Sciatic nerve (tissue), 2 donors: ENCODE measurements at regions not wholly inside any gene's neighbourhood (a gene's known extent, or its start where the extent isn't known, plus 50 kb on each side); places are given as distances from the start of the nearest gene placed in this dataset.
A peak's percentile ranks its signal among the peaks of the same experiment; 100 is the strongest.

Experiments used
- ATAC-seq: fragments of 200-7000 bp; cut with Tn5 transposase; one replicate; pipeline ENCODE4 v1.9.1; 2020; ENCODE audit warnings: mild to moderate bottlenecking, moderate library complexity
- DNase-seq: peaks from one replicate; pipeline ENCODE4 v3.0.0-alpha.2; 2020; ENCODE audit warnings: low spot score
- intact Hi-C: fragments of 100-400 bp; cut with DNase I; formaldehyde crosslinking; loops from one replicate; pipeline ENCODE4 v1.14.2; 2022
- donor health status: DM: no; HTN: no; CAD: no.
- donor health status: DM: no; HTN: no; CAD: no.

DNA sequence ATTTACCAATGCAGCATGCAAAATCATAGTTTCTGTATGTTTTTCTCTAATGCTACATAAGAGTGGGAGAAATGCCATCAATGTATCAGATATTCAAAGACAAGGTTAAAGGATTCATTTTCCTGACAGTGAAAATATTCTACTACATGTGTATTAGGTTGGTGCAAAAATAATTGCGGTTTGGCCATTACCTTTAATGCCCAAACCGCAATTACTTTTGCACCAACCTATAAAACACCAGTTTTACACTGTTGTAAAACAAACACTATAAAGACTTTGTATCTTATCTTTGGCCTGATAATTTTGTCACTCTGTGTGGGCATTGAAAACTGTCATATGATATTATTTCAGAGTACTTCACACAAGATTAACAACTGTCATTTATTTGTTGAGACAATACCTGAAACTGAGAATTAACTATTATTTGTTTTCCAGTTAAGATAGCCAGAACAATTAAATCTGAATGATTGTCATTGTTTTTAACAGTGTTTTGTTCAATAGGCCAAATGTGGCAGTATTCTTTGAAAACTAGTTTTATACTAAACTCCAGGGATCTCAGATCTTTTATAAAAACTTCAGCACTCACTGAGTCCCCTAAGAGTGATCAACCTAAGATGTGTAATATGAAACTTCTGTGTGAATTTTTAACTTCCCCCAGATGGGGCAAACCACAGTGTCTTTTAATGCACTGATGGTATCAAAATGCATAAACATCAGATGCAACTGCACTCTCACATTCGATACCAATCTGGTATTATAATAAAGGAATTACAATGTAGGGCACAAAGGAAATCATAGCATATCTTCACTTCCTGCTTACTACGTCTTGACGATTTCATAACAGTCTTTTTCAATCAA lies 53.8 kb upstream of the FBN2 start:
- intact Hi-C loops, result no loop called here
- ATAC-seq (no peak), DNase-seq (no peak)

DNA sequence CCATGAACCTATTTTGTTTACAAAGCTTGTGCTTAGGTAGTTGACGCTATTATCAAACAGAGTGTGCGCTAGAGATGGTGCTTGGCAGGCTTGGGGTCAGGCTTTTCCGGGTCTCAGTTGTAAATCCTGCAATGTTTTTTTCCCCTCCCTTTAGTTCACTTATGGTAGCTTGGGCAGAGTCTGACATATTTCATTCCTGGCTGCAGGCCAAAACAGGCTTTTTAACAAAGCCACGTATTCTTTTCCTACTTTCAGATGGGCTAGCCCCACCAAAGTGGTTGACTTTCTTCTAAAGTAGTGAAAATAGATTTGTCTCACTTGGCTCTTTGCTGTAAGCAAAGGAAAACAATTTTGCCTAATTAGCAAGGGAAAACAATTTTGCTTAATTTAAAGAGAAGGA lies 58.0 kb upstream of the FBN2 start:
- ATAC-seq (no peak), DNase-seq (no peak)
- intact Hi-C loops, result no loop called here

DNA sequence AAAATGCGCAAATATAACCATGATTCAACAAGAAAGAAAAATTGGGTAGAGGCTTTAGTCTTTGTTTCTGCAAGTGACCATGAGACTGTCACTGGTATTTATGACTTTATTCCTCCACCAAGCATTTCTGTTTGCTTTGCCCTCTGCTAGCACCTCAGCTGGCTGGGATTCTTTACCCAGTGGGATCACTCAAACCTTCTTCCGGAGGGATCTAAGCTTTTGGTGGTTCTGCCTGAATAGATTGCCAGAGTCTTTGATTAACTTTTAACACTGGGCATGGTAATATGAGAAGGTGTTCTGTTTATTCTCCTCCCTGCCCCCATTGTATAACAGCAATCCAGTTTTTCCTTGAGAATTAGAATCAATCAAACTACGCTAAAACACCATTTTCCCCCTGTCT lies 59.1 kb upstream of the FBN2 start:
- DNase-seq (no peak), ATAC-seq (no peak)
- intact Hi-C loops, result no loop called here

DNA sequence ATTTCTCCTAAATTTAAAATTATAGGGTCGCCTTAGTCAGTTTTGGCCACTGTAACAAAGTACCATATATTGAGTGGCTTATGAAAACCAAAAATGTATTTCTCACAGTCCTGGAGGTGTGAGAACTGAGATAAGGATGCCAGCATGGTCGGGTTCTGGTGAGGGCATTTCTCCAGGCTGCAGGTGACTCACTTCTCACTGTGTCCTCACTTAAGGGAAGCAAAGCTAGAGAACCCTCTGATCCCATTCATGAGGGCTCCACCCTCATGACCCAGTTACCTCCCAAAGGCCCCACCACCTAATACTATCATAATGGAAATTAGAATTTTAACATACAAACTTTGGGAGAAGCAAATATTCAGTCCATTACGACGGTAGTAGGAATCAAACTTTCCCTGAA lies 75.1 kb upstream of the FBN2 start:
- intact Hi-C loops, result no loop called here
- ATAC-seq (no peak), DNase-seq (no peak)

DNA sequence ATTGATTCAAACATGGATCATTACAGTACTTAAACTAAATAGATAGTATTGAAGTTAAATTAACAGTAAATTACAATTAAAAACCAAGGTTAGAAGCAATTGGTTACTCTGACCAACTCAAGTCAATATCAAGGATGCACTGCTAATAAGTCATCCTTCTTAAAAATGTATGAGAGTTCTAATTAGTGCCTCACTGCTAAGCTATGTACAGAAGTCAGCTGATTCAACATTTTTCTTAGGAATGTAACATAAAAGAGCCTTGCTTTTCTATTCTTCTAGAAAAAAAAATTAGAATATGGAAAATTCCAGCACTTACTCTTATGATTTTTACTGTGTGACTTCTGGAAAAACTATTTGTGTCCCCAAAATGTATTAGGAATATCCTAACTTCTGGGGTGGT lies 75.7 kb upstream of the FBN2 start:
- ATAC-seq, result no peak
- DNase-seq, result no peak
- intact Hi-C loops, result no loop called here

DNA sequence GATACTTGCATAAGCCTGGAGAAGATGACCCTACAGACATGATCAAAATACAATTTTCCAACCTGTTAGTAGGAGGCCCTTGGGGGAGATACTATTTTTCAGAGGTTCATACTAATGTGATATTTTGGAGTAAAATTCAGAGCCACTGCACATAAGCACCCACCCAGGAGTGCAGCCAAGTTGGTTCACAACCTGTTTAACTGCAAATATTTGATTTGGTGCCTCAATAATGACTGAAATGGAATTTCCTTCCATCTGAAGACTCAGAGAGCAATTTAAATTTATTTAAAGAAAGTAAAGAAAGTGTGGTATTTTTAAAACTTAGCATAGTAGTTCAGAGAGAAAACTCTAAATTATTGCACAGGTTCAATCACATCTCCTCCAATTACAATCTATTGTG lies 77.5 kb upstream of the FBN2 start:
- no peak for DNase-seq
- ATAC-seq, result no peak
- intact Hi-C loops, result no loop called here

DNA sequence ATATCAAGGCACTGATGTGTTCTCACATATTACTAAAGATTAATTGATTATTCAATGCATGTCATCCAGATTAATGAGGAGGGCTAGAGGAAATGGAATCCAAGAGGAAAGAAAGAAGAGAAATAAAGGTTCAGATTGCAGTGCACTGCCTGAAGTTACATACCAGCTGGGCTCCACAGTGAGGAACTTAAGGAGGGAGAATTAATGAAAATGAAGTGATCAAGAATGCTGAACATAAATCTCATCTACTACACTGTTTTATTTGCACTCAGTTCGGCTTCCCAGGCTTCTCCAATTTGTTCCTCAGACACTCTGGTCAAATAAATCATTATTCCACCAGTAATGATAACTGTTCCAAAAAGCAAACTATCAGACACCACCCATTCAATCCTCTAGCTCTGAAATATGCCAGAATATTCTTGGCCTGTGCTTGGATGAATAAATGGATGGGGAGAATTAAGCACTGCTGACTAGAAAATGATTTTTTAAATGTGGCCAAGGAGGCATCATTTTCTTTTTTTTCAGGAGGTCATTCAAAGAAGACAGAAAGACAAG lies 88.6 kb upstream of the FBN2 start:
- intact Hi-C loops, result no loop called here
- DNase-seq, result no peak
- no peak for ATAC-seq

DNA sequence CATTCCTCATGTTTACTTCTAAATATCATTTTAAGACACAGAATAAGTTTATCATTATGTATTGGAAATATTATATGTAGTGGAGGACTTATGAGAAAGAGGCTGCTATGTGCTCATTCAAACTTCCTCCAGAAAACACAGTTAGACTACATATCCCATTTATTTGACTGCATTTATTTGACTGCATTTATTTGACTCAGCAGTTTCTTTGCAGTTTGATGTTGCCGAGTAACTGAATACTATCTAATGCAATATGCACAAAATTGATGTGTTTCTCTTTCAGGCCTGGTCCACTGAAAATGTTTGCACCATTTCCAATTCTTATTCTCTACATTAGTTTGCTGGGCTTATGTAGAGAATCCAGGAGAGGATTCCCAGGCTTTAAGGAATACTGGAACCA lies 89.9 kb upstream of the FBN2 start:
- DNase-seq (no peak), ATAC-seq (no peak)
- intact Hi-C loops, result no loop called here

DNA sequence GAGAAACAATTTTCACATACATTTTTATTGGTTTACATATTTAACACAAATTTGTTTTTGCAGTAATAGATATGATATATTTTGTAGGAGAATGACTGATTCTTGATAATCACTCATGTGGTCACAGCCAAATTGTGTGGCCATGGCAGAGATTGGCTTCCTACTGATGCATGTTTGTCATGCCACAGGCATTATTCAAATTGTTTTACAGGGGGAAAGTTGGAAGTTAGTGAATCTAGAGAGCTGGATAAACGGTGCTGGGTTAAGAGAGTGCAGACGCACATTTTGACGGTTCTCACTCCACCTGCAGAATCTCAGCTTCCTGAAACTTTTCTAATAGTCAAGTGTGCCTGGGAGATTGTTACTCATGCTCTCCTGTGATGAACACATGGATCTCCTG lies 91.1 kb upstream of the FBN2 start:
- ATAC-seq (no peak), DNase-seq (no peak)
- intact Hi-C loops, result no loop called here

DNA sequence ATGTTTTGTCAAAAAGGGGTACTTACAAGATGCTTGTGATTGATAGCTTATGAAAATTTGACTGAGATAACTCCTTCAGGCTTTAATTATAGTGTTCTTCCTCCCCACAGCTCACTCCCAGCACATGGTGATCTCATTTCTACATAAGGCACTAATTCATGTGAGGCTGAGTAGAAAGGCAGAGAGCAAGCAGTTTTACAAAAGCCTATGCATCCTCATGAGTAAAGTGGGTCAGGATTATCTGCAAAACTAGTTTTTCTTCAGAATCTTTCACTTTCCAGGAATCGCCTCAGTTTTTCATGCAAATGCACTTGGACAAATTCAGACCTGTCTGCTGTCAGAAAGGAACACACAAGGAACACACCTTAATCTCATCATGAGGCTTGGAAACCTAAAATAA lies 92.1 kb upstream of the FBN2 start:
- ATAC-seq (no peak), DNase-seq (no peak)
- intact Hi-C loops, result no loop called here

DNA sequence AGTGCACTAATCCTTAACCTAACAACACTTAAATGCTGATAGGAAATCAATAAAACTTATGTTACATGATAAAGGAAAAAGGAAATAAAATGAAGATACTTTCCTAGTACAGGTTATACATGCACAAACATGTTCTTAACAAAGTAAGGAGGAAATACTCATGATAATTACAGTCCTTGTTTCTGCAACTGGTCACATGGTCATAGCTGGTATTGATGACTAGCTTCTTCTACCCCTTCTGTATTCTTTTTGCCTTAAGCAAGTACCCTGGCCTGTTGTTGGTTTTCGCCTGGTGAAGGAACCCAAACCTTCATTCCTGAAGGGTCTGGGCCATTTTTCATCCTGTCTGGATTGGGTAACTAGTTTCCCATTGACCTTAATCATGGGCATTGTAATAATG lies 93.7 kb upstream of the FBN2 start:
- ATAC-seq (no peak), DNase-seq (no peak)
- intact Hi-C loops, result no loop called here

DNA sequence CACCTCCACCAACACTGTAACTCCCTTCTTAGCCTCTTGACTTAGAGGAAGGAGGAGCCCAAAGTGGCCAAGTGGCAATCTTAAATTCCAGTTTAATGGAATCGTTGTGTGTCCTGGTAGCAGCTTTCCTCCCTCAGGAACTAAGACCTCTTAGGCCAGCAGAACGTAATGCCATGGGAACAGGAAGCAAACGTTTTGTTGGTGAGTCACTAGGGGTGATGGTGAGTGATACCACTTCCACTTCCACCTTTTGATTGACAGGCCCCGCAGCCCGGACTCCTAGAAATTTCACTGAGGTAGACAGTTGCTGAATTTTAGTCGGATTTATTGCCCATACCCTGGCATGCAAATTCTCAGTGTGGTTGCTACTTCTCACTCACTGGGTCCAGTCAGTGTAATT lies 94.2 kb upstream of the FBN2 start:
- intact Hi-C loops, result no loop called here
- DNase-seq, result no peak
- no peak for ATAC-seq

DNA sequence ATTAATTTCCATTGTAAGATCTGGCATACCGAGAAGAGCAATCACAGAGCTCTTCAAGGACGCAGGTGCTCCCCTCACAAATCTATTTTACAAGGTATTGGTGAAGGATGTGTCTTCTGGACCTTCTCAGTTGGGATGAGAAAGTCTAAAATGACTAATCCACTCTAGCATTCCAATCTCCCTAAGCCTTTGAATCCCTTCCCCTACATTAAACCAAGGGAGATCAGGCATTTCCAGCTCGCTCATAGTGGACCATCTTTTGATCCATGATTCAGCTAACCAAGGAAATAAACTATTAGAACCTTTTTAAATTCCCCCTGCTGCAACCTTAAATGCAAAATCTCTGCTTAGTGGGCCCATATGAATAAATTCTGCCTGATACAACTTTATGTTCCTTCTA lies 95.9 kb upstream of the FBN2 start:
- DNase-seq, result no peak
- intact Hi-C loops, result no loop called here
- ATAC-seq, result no peak

DNA sequence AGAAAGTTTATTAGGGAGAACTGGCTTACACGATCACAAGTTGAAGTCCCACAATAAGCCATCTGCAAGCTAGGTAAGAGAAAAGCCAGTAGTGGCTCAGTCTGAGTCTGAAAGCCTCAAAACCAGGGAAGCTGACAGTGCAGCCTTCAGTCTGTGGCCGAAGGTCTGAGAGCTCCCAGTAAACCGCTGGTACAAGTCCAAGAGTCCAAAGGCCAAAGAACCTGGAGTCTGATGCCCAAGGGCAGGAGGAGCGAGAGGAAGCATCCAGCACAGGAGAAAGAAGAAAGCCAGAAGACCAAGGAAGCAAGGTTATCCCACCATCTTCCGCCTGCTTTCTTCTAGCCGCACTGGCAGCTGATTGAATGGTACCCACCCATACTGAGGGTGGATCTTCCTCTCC lies 97.3 kb upstream of the FBN2 start:
- ATAC-seq (no peak), DNase-seq (no peak)
- intact Hi-C loops, result no loop called here

DNA sequence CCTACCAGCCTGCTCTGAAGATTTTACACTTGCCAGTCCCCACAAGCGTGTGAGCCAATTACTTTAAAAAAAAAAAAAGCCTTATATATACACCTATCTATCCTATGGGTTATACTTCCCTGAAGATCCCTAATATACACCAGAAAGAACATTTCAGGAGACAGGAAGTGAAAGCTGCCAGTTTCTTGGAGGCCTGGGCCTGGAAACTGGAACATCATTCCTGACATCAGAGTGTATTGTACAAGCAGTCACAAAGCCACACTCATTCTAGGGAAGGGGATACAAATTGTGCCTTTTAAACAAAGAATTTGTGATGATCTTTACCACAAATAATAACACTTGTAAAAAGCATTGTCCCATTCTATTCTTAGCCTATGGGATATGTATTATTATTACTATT lies 98.3 kb upstream of the FBN2 start:
- ATAC-seq (peak; percentile 21), DNase-seq (no peak)
- intact Hi-C loops, result no loop called here

DNA sequence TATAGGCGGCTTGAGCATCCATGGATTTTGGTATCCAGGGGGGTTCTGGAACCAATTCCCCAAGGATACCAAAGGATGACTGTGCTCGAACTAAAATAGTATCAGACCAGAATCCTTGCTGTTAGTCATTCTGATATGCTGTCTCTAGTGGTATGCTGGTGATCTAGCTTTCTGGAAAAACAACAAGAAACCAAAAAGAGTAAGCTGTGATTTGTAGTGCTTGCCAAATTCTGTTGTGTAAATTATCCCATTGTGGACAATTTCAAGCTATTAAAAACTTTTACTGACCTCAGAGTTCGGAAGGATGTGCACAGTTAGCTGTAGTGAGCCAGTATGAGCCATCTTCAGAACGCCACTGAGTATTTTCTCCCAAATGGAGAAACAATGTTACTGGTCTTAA lies 99.0 kb upstream of the FBN2 start:
- DNase-seq (no peak), ATAC-seq (peak; percentile 72)

DNA sequence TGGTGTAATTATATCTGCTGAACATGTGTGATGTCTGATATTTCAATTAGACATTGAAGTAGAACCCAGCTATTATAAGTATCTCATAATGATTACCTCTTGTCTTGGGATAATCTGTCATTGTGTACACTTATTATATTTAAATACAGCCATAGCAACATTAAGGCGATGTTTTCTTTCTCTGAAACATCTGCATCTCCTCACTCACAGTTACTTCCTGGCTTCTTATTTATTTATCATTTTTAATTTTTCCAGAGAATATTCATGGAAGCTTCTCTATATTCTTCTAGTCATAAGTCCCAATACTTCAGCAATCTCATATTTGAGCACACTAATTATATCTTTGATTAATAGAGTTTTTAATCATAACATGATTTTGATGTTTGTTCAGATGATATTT lies 103.8 kb upstream of the FBN2 start:
- intact Hi-C loops, result no loop called here
- DNase-seq (no peak), ATAC-seq (no peak)

More for the DNA sequence above, 99.0 kb upstream of the FBN2 start:
- intact Hi-C loops, result no loop called here

DNA sequence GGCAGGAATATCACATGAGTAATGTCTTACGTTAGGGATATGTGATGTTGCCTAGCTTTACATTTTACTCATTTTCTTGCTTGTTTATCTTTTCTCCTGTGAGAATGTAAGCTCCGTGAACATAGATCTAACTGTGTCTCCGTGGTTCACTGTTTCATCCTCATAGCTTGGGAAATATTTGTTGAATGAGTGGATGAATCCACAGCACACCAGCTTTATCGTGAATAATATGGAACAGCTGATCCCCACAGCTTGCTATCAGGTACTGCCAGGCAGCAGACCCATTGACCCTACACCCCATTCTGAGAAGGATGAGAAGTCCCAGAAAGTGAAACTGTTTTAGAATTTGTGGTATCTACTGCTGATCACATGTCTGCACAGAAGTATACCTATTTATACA lies 106.8 kb upstream of the FBN2 start:
- no peak for ATAC-seq
- DNase-seq, result no peak
- intact Hi-C loops, result no loop called here

DNA sequence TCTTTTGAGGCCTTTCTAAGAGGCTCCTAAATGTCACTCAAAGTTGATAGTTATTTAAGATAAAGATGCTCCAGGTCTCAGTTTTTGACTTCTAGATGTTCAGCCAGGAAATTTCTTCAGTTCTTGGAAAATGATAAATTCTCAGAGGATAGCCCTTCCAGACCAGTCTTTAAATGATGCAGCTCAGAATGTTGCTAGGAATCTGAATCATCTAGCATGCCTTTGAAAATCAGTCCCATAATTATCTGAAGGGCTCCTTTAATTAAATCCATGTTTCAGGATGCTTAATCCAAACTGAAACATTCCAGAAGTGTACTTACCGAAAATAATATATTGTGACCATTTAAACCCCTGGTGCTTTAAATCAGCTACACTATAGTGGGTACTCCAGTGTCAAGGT lies 107.5 kb upstream of the FBN2 start:
- intact Hi-C loops, result no loop called here
- ATAC-seq, result no peak
- DNase-seq, result no peak

DNA sequence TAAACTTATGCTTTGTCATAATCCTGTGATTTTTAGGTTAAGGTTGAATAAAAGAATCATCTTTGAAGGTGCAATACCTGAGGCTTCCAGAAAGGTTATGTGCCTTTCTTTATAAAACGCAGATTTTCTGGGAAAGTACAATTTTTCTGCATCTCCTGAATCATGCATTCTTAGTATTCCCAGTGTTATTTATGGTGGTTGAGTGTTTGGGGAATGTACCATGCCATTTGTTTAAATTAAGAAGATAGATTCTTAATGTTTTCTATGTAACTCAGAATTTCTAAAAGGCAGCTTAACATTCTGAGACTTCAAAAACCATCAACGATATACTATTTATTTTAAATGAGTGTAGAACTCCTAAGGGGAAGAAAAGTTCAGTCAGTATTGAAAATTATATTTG lies 108.1 kb upstream of the FBN2 start:
- intact Hi-C loops, result no loop called here
- ATAC-seq (no peak), DNase-seq (no peak)

DNA sequence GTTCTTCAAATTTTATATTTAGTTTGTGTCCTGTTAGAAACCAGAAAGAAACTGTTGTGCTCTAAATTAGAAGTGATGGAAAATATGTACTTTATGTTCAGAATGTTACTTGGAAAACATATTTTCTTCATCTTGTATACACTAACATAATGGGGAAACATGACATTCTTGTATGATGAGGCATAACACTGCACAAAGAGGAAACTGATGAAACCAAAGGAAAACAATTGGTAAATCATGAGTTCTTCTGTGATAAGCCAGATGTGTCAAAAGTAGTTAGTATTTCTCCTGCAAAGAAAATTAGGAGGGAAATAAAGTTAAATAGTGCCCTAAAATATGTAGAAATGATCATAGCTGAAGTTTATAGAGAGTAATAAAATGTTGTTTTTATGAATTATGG lies 111.1 kb upstream of the FBN2 start:
- intact Hi-C loops, result no loop called here
- DNase-seq (no peak), ATAC-seq (no peak)
